ENCODE measurements at regions not wholly inside any gene's neighbourhood (a gene's known extent, or its start where the extent isn't known, plus 50 kb on each side); places are given as distances from the start of the nearest gene placed in this dataset.

DNA sequence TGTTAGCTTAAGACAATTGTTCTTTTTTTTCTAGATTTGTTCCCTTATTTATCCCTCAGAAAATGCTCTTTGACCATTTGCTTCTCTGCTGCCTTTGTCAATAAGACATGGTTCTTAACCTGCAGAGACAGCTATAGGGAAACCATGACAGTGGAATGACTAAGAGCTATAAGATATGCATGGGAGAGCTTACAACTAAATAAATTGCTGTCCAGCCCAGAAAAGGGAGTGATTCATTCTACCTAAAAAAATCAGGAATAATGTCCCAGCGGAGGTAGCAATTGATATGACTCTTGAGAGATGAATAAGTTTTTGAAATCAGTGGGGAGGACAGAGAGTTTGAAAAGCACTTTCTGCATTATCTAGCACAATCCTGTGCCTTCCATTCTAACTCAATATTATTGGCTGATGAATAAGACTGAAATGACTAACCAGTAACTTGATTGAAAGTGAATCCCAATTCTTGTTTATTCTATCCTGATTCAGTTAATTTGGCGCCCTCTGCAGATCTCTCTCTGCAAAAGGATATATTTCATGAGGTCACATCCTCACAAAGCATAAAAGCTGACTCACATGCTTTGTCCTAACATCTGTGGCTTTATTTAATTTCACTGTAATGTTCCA lies 680.5 kb upstream of the API5 start:
- no peak for TF ChIP-seq CTCF (IDR thresholded peaks at IDR 0.05)
- TF ChIP-seq POLR2A (IDR thresholded peaks at IDR 0.05): no peak

Data from uterus (tissue), 2 donors.